ENCODE measurements at regions not wholly inside any gene's neighbourhood (a gene's known extent, or its start where the extent isn't known, plus 50 kb on each side); places are given as distances from the start of the nearest gene placed in this dataset.
"Not testable (repeated sequence)": the region's sequence is repeated elsewhere in the genome, so short reads cannot be mapped to it uniquely, and the experiment has no call there.

DNA sequence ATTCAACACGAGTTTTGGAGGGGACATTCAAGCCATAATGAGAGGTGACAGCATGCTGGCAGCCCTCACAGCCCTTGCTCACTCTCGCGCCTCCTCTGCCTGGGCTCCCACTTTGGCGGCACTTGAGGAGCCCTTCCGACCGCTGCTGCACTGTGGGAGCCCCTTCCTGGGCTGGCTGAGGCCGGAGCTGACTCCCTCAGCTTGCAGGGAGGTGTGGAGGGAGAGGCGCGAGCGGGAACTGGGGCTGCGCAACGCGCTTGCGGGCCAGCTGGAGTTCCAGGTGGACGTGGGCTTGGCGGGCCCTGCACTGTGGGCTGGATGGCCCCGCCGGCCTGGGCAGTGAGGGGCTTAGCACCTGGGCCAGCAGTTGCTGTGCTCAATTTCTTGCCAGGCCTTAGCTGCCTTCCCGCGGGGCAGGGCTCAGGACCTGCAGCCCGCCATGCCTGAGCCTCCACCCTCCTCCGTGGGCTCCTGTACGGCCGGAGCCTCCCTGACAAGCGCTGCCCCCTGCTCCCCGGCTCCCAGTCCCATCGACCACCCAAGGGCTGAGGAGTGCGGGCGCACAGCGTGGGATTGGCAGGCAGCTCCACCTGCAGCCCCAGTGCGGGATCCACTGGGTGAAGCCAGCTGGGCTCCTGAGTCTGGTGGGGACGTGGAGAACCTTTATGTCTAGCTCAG is 123.3 kb downstream of the EFNB1 start:
- TF ChIP-seq, protein P1, sequence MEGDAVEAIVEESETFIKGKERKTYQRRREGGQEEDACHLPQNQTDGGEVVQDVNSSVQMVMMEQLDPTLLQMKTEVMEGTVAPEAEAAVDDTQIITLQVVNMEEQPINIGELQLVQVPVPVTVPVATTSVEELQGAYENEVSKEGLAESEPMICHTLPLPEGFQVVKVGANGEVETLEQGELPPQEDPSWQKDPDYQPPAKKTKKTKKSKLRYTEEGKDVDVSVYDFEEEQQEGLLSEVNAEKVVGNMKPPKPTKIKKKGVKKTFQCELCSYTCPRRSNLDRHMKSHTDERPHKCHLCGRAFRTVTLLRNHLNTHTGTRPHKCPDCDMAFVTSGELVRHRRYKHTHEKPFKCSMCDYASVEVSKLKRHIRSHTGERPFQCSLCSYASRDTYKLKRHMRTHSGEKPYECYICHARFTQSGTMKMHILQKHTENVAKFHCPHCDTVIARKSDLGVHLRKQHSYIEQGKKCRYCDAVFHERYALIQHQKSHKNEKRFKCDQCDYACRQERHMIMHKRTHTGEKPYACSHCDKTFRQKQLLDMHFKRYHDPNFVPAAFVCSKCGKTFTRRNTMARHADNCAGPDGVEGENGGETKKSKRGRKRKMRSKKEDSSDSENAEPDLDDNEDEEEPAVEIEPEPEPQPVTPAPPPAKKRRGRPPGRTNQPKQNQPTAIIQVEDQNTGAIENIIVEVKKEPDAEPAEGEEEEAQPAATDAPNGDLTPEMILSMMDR (IDR thresholded peaks at IDR 0.05; ENCODE audit: low read length): not testable (repeated sequence)
- not testable (repeated sequence) for TF ChIP-seq EZH2 (optimal IDR thresholded peaks at IDR 0.05; ENCODE audit: low read depth, low read length)

Measured in MM.1S (cell line).